MCF 10A (cell line): ENCODE measurements at regions not wholly inside any gene's neighbourhood (a gene's known extent, or its start where the extent isn't known, plus 50 kb on each side); places are given as distances from the start of the nearest gene placed in this dataset.

Experiments
- BruUV-seq: library from RNA; stranded (reverse); fragments of 400-500 nt; replicated peaks from 2 replicates; lab custom pipeline; 2021; lab: Mats Ljungman, UMichigan
- CTCF ChIA-PET: fragments of 300-600 bp; sonication (Branson Sonifier 250); formaldehyde crosslinking; extraction: SDS; loops from one replicate; lab custom pipeline; 2021; ENCODE audit warnings: antibody characterized with exemption, inconsistent platforms; lab: Yijun Ruan, JAX
- POLR2A ChIA-PET: fragments of 300-600, 350-650 bp; sonication (Branson Sonifier 250); formaldehyde crosslinking; extraction: SDS; loops from one replicate; lab custom pipeline; 2020; ENCODE audit warnings: antibody characterized with exemption, inconsistent platforms; lab: Yijun Ruan, JAX
- DNase-seq: peaks from one replicate; pipeline ENCODE4 v3.0.0-alpha.2; 2018; ENCODE audit not compliant: unreplicated experiment
- H3K27ac Mint-ChIP-seq: one replicate; pipeline ENCODE4 v1.8.0; 2022; ENCODE audit warnings: mild to moderate bottlenecking, low read depth, mixed read lengths; ENCODE audit not compliant: unreplicated experiment
- H3K27me3 Mint-ChIP-seq: one replicate; pipeline ENCODE4 v1.8.0; 2022; ENCODE audit warnings: mixed read lengths; ENCODE audit not compliant: insufficient read depth, unreplicated experiment
- H3K36me3 Mint-ChIP-seq: one replicate; pipeline ENCODE4 v1.8.0; 2022; ENCODE audit warnings: mild to moderate bottlenecking, moderate library complexity, mixed read lengths; ENCODE audit not compliant: insufficient read depth, unreplicated experiment
- H3K4me1 Mint-ChIP-seq: one replicate; pipeline ENCODE4 v1.8.0; 2022; ENCODE audit warnings: mixed read lengths; ENCODE audit not compliant: insufficient read depth, unreplicated experiment
- H3K4me3 Mint-ChIP-seq: one replicate; pipeline ENCODE4 v1.8.0; 2022; ENCODE audit warnings: mild to moderate bottlenecking, moderate library complexity, mixed read lengths; ENCODE audit not compliant: unreplicated experiment
- H3K9me3 Mint-ChIP-seq: one replicate; pipeline ENCODE4 v1.8.0; 2022; ENCODE audit warnings: mixed read lengths; ENCODE audit not compliant: unreplicated experiment
- CTCF ChIP-seq: fragments of 200-600 bp; IDR thresholded peaks from one replicate; pipeline ENCODE4 v1.8.0; 2022; ENCODE audit warnings: antibody characterized with exemption, mild to moderate bottlenecking; ENCODE audit not compliant: unreplicated experiment
- intact Hi-C: fragments of 100-400 bp; cut with micrococcal nuclease; formaldehyde crosslinking; loops from 2 replicates; pipeline ENCODE4 v1.14.1; 2022

DNA sequence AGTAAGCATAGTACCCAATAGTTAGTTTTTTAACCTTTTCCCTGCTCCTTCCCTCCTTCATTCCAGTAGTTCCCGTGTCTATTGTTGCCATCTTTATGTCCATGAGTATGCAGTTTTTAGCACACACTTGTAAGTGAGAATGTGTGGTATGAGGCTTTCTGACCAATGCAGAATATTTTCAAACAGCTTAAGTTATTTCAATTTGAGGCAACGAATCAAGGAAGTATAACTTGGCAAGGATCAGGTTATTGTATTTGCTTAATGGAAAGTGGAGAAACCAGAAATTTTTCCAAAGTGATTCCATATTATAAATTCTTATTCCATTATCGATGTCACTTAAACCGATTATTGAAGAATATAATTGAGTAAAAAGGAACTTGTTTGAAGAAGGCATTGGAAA lies 954.8 kb downstream of the GBE1 start:
- ChIA-PET CTCF (no interaction called here), POLR2A (no interaction called here)
- BruUV-seq = no TSS peak
- Mint-ChIP-seq H3K27ac (no peak overlapping the region), H3K36me3 (peaks cover 7% of the 10 kb centered on the region), H3K4me3 (no peak overlapping the region), H3K9me3 (no peaks in the 10 kb centered on the region), H3K27me3 (peaks cover 24% of the 10 kb centered on the region), H3K4me1 (no peaks in the 10 kb centered on the region)
- TF ChIP-seq CTCF = no peak
- DNase-seq = no peak
- intact Hi-C loops = no loop called here

GRCh38 chr3:80788914-80789313 lies 972.5 kb downstream of the GBE1 start:
- Mint-ChIP-seq H3K36me3 (no peaks in the 10 kb centered on the region), H3K9me3 (peaks cover 7% of the 10 kb centered on the region), H3K4me3 (no peak overlapping the region), H3K4me1 (no peaks in the 10 kb centered on the region), H3K27ac (no peak overlapping the region), H3K27me3 (peaks cover 8% of the 10 kb centered on the region)
- POLR2A ChIA-PET = no interaction called here
- no TSS peak for BruUV-seq
- TF ChIP-seq CTCF = no peak
- CTCF ChIA-PET = no interaction called here
- intact Hi-C loops = no loop called here
- DNase-seq = no peak

DNA sequence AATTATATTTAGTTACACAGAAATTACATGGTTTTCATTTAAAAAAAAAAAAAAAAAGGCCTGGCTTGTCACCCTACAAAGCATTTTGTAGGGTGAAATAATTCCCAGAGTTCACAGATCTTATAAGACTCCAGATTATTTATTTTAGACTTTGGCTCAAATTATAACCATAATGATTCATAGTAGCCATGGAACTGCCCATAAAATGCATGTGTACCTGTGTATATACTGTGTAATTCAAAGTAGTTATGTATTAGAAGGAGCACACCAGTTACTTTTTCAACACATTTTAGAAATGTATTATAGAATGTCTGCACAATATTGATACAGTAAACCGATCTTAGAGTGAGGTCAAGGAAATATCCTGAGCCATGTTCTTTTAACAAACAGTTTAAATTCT lies 975.6 kb downstream of the GBE1 start:
- no peaks in the 10 kb centered on the region for H3K9me3 Mint-ChIP-seq
- no peaks in the 10 kb centered on the region for H3K4me1 Mint-ChIP-seq
- no peak for DNase-seq
- intact Hi-C loops = loop anchor here (1.0 kb wide), 1 partner anchor 457 kb away; no protein-coding TSS in a partner anchor
- no TSS peak for BruUV-seq
- H3K27me3 Mint-ChIP-seq = peaks cover 11% of the 10 kb centered on the region
- POLR2A ChIA-PET = no interaction called here
- no peaks in the 10 kb centered on the region for H3K36me3 Mint-ChIP-seq
- no peak for TF ChIP-seq CTCF
- CTCF ChIA-PET = no interaction called here
- no peak overlapping the region for H3K4me3 Mint-ChIP-seq
- H3K27ac Mint-ChIP-seq = no peak overlapping the region

GRCh38 chr3:80785475-80785874 lies 976.0 kb downstream of the GBE1 start:
- H3K27ac Mint-ChIP-seq = no peak overlapping the region
- DNase-seq = peak; percentile 42
- H3K27me3 Mint-ChIP-seq = peaks cover 11% of the 10 kb centered on the region
- H3K4me1 Mint-ChIP-seq = no peaks in the 10 kb centered on the region
- no TSS peak for BruUV-seq
- TF ChIP-seq CTCF = no peak
- no peaks in the 10 kb centered on the region for H3K9me3 Mint-ChIP-seq
- ChIA-PET CTCF (no interaction called here), POLR2A (no interaction called here)
- H3K36me3 Mint-ChIP-seq = no peaks in the 10 kb centered on the region
- intact Hi-C loops = loop anchor here (1.0 kb wide), 1 partner anchor 458 kb away; no protein-coding TSS in a partner anchor
- no peak overlapping the region for H3K4me3 Mint-ChIP-seq
